ENCODE measurements at regions not wholly inside any gene's neighbourhood (a gene's known extent, or its start where the extent isn't known, plus 50 kb on each side); places are given as distances from the start of the nearest gene placed in this dataset.

DNA sequence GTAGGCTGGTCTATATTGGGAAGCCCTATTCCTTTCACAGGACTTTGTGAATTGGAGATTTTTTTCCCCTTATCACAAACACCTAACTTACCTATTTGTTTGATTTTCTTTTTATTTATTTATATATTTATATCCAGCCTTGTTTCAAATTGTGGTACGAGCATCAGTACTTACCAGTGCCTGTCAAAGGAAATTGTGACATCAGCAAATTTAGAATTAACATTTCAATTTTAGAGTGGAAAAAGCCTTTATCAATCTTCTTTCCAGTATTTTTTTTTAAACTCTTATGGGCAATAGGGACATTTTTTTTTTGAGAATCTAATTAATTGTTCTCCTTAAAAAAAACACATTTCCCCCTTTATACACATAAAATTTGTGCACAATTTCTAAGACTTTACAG lies 790.2 kb downstream of the PRELID2 start:
- TF ChIP-seq EZH2 (IDR thresholded peaks at IDR 0.05; ENCODE audit: borderline replicate concordance, low read depth, low read length) (no peak), ZNF165 (CRISPR knock-in tag; IDR thresholded peaks at IDR 0.05; ENCODE audit: borderline replicate concordance) (no peak), RNF2 (IDR thresholded peaks at IDR 0.05) (no peak), SP1 (CRISPR knock-in tag; IDR thresholded peaks at IDR 0.05) (no peak), ZNF274 (IDR thresholded peaks at IDR 0.05; ENCODE audit: borderline replicate concordance, low read depth, low read length) (no peak), ZNF561 (CRISPR knock-in tag; conservative IDR thresholded peaks at IDR 0.05) (no peak), ZNF766 (CRISPR knock-in tag; conservative IDR thresholded peaks at IDR 0.05) (no peak), TEAD4 (IDR thresholded peaks at IDR 0.05; ENCODE audit: low read length) (no peak), TEAD4 (CRISPR knock-in tag; IDR thresholded peaks at IDR 0.05; ENCODE audit: borderline replicate concordance) (no peak), ESRRA (IDR thresholded peaks at IDR 0.05; ENCODE audit: borderline replicate concordance, low read depth) (no peak), MTA1 (IDR thresholded peaks at IDR 0.05; ENCODE audit: borderline replicate concordance) (no peak), FOXA1 (IDR thresholded peaks at IDR 0.05; ENCODE audit: borderline replicate concordance) (no peak), SETDB1 (IDR thresholded peaks at IDR 0.05; ENCODE audit: low read length) (no peak)
- TF ChIP-seq, protein P1, sequence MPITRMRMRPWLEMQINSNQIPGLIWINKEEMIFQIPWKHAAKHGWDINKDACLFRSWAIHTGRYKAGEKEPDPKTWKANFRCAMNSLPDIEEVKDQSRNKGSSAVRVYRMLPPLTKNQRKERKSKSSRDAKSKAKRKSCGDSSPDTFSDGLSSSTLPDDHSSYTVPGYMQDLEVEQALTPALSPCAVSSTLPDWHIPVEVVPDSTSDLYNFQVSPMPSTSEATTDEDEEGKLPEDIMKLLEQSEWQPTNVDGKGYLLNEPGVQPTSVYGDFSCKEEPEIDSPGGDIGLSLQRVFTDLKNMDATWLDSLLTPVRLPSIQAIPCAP (CRISPR knock-in tag; IDR thresholded peaks at IDR 0.05; ENCODE audit: borderline replicate concordance): no peak
- TF ChIP-seq, protein P2, sequence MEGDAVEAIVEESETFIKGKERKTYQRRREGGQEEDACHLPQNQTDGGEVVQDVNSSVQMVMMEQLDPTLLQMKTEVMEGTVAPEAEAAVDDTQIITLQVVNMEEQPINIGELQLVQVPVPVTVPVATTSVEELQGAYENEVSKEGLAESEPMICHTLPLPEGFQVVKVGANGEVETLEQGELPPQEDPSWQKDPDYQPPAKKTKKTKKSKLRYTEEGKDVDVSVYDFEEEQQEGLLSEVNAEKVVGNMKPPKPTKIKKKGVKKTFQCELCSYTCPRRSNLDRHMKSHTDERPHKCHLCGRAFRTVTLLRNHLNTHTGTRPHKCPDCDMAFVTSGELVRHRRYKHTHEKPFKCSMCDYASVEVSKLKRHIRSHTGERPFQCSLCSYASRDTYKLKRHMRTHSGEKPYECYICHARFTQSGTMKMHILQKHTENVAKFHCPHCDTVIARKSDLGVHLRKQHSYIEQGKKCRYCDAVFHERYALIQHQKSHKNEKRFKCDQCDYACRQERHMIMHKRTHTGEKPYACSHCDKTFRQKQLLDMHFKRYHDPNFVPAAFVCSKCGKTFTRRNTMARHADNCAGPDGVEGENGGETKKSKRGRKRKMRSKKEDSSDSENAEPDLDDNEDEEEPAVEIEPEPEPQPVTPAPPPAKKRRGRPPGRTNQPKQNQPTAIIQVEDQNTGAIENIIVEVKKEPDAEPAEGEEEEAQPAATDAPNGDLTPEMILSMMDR (IDR thresholded peaks at IDR 0.05 in 2 of 3, conservative IDR thresholded peaks at IDR 0.05 in 1 of 3; ENCODE audit: insufficient read depth in 2 of 3, low read depth in 1 of 3, low read length in 3 of 3): no peak

Data from K562 (cell line).